ENCODE measurements at regions not wholly inside any gene's neighbourhood (a gene's known extent, or its start where the extent isn't known, plus 50 kb on each side); places are given as distances from the start of the nearest gene placed in this dataset.

DNA sequence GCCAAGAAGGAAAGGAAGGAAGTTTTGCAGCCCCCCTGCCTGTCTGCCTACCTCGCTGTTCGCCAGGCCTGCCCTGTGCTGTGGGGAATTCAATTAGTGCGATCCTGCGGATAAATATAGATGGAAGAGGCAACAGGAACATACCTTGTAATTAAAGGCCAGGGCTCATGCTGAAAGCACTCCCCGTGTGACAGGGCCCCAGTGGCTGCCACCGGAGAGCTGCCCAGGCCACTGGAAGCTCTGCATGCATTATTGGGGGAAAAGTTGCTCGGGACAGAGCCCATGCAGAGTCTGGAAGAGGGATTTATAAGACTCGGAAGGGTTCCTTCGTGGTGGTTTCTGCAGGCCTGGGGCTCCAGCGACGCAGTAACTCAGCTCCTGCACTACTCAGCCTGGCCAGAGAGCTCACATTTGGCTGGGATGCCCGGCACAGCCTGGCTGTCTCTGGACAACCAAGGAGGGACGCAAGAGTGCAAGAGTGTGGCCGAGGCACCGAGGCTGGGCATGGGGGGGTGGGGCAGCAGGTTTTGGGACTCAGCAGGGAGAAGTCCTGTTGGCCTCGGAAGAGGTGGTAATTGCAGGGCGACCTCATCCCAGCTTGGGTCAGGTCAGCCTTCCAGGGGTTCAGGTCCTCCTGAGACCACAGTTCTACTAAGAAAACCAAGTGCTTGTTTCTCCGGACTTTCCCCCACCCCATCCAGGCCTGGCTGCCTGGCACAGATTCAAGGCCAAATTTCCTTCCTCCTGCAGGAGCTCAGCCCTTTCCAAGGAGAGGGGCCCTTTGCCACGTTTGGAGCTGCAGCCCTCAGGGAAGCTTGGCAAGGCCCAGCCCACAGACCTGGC lies 68.1 kb upstream of the GGTA1 start:
- TF ChIP-seq TCF12 (IDR thresholded peaks at IDR 0.05; ENCODE audit: low read depth) (no peak), NFIC (IDR thresholded peaks at IDR 0.05) (no peak), YY1 (IDR thresholded peaks at IDR 0.05; ENCODE audit: low read depth) (no peak), EP300 (IDR thresholded peaks at IDR 0.05; ENCODE audit: borderline replicate concordance) (no peak)
- TF ChIP-seq, protein P1, sequence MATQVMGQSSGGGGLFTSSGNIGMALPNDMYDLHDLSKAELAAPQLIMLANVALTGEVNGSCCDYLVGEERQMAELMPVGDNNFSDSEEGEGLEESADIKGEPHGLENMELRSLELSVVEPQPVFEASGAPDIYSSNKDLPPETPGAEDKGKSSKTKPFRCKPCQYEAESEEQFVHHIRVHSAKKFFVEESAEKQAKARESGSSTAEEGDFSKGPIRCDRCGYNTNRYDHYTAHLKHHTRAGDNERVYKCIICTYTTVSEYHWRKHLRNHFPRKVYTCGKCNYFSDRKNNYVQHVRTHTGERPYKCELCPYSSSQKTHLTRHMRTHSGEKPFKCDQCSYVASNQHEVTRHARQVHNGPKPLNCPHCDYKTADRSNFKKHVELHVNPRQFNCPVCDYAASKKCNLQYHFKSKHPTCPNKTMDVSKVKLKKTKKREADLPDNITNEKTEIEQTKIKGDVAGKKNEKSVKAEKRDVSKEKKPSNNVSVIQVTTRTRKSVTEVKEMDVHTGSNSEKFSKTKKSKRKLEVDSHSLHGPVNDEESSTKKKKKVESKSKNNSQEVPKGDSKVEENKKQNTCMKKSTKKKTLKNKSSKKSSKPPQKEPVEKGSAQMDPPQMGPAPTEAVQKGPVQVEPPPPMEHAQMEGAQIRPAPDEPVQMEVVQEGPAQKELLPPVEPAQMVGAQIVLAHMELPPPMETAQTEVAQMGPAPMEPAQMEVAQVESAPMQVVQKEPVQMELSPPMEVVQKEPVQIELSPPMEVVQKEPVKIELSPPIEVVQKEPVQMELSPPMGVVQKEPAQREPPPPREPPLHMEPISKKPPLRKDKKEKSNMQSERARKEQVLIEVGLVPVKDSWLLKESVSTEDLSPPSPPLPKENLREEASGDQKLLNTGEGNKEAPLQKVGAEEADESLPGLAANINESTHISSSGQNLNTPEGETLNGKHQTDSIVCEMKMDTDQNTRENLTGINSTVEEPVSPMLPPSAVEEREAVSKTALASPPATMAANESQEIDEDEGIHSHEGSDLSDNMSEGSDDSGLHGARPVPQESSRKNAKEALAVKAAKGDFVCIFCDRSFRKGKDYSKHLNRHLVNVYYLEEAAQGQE (IDR thresholded peaks at IDR 0.05; ENCODE audit: low read depth), result no peak
